ENCODE measurements at regions not wholly inside any gene's neighbourhood (a gene's known extent, or its start where the extent isn't known, plus 50 kb on each side); places are given as distances from the start of the nearest gene placed in this dataset.

DNA sequence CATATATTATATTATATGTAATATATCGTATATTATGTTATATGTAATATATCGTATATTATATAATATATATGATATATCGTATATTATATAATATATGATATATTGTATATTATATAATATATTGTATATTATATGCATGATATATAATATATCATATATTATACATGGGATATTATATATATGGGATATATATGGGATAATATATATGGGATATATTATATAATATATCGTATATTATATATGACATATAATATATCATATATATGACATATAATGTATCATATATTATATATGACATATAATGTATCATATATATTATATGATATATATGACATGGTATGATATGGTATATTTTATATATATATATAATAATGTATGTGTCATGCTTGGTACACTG lies 79.5 kb upstream of the CALM2 start:
- ChIA-PET POLR2A (no interaction called here), CTCF (no interaction called here)
- no peak for DNase-seq (ENCODE audit: extremely low spot score)
- TF ChIP-seq, protein P1, sequence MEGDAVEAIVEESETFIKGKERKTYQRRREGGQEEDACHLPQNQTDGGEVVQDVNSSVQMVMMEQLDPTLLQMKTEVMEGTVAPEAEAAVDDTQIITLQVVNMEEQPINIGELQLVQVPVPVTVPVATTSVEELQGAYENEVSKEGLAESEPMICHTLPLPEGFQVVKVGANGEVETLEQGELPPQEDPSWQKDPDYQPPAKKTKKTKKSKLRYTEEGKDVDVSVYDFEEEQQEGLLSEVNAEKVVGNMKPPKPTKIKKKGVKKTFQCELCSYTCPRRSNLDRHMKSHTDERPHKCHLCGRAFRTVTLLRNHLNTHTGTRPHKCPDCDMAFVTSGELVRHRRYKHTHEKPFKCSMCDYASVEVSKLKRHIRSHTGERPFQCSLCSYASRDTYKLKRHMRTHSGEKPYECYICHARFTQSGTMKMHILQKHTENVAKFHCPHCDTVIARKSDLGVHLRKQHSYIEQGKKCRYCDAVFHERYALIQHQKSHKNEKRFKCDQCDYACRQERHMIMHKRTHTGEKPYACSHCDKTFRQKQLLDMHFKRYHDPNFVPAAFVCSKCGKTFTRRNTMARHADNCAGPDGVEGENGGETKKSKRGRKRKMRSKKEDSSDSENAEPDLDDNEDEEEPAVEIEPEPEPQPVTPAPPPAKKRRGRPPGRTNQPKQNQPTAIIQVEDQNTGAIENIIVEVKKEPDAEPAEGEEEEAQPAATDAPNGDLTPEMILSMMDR (IDR thresholded peaks at IDR 0.05; ENCODE audit: control extremely low read depth, extremely low read depth, low read depth, missing control alignments), result no peak

DNA sequence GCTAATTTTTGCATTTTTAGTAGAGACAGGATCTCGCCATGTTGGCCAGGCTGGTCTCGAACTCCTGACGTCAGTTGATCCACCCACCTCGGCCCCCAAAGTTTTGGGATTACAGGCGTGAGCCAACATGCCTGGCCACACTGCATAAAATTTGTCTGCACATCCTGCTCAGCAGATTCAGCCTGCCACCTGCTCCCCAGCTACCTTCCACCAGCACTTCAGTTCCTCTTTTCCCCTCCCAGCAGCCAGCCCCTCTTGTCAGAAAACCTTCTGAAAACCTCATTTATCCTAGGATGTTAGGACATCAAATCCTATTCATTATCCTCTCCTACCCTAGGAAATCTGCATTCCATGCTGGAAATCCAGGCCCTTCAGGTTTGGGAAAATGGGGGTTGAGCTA lies 78.2 kb upstream of the CALM2 start:
- CTCF ChIA-PET, result interaction anchor here (1.0 to 1.9 kb wide), 6 partner anchors 8 to 28 kb away, joined by 3 to 8 read pairs (median 4); no protein-coding TSS in a partner anchor
- TF ChIP-seq, protein P1 (IDR thresholded peaks at IDR 0.05; ENCODE audit: control extremely low read depth, extremely low read depth, low read depth, missing control alignments), result no peak
- no peak for DNase-seq (ENCODE audit: extremely low spot score)
- POLR2A ChIA-PET, result no interaction called here

DNA sequence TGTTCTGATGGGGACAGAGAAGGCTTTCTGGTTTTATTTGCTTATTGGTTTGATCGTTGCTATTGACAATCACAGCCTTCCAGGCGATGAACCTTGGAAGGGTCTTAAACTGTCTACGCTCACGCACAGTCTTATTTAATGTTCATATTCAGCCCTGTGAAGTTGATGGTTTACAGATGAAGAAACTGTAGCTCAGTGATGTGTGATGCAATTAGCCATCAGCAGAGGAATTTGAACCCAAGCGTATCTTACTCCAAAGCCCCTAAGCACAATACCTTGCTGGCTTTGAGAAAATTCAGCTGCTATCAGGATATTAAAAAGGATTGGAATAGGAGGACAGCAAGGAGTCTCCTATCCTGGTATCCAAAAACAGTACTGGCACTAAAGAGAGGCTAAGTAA lies 77.1 kb upstream of the CALM2 start:
- POLR2A ChIA-PET, result no interaction called here
- TF ChIP-seq, protein P1 (IDR thresholded peaks at IDR 0.05; ENCODE audit: control extremely low read depth, extremely low read depth, low read depth, missing control alignments), result no peak
- DNase-seq (ENCODE audit: extremely low spot score), result no peak
- CTCF ChIA-PET, result interaction anchor here (0.7 to 1.9 kb wide), 6 partner anchors 9 to 69 kb away, joined by 3 to 8 read pairs (median 4); no protein-coding TSS in a partner anchor

DNA sequence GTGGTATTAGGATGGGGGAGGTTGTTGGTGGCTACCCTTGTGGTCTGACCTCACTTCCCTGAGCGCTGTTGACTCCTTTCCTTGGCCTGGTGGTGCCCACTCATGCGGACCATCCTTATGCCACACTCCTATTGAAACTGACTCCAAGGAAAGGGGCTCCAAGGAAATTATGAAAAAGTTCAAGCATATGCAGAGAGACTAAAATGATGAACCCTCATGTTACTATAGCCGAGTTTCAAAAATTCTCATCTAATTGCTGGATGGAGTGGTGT lies 75.0 kb upstream of the CALM2 start:
- POLR2A ChIA-PET, result no interaction called here
- TF ChIP-seq, protein P1 (IDR thresholded peaks at IDR 0.05; ENCODE audit: control extremely low read depth, extremely low read depth, low read depth, missing control alignments), result no peak
- DNase-seq (ENCODE audit: extremely low spot score), result no peak
- CTCF ChIA-PET, result interaction anchor here (1.4 kb wide), 1 partner anchor 9 kb away, joined by 3 read pairs; no protein-coding TSS in a partner anchor

DNA sequence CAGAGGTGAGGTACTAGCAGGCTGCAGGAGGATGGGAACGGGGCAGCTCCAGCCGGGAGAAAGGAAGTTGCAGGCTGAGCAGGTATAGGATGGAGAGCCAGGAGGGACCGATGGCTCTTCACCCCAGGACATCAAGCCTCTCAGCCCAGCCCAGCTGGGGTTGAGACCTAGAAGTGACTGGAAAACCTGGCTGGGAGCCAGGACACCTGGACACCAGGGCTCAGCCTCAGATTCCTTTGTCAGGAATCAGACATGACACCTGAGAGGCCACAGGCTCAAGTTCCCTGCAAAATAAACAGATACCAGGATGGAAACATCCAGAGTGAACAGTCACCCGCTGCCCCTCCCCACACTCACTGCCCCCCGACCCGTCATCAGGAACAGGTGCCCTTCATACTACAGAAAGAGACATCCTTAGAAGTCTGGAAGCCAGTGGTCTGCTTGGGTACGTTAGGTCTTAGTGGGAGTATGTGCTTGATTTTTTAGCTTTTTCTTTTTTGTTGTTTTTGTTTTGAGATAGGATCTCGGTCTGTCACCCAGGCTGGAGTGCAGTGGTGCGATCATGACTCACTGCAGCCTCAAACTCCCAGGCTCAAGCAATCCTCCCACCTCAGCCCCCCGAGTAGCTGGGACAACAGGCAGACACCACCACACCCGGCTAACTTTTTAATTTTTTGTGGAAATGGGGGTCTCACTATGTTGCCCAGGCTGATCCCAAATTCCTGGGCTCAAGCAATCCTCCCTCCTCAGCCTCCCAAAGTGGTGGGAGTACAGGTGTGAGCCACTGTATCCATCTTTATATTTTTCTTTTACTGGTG lies 74.5 kb upstream of the CALM2 start:
- ChIA-PET POLR2A (no interaction called here), CTCF (interaction anchor here (1.4 kb wide), 1 partner anchor 10 kb away, joined by 3 read pairs; no protein-coding TSS in a partner anchor)
- no peak for DNase-seq (ENCODE audit: extremely low spot score)
- TF ChIP-seq, protein P1 (IDR thresholded peaks at IDR 0.05; ENCODE audit: control extremely low read depth, extremely low read depth, low read depth, missing control alignments), result no peak

DNA sequence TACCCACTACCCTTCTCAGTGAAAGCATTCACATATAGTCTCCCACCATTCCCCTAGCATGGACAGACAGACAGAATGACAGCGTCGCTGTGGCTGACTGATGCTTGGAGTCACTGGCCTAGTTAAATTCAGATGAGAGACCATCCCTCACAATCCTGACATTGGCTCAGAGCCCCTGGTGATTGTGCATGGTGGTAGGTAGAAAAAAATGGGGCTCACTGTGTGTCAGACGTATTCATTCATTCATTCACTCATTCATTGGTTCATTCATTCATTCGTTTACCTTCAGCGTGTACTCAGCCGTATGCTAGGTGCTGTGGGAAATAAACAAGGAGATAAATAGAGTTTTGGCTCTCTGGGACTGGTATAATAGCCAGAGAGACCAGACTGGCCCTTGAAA lies 73.6 kb upstream of the CALM2 start:
- TF ChIP-seq, protein P1 (IDR thresholded peaks at IDR 0.05; ENCODE audit: control extremely low read depth, extremely low read depth, low read depth, missing control alignments), result no peak
- ChIA-PET CTCF (interaction anchor here (1.4 kb wide), 1 partner anchor 11 kb away, joined by 3 read pairs; no protein-coding TSS in a partner anchor), POLR2A (no interaction called here)
- no peak for DNase-seq (ENCODE audit: extremely low spot score)

All from GM10248 (cell line).